Muscle of back (tissue), 3 donors: ENCODE measurements at regions not wholly inside any gene's neighbourhood (a gene's known extent, or its start where the extent isn't known, plus 50 kb on each side); places are given as distances from the start of the nearest gene placed in this dataset.
A peak's percentile ranks its signal among the peaks of the same experiment; 100 is the strongest.
"Not testable (repeated sequence)": the region's sequence is repeated elsewhere in the genome, so short reads cannot be mapped to it uniquely, and the experiment has no call there.

Experiments
- DNase-seq, 3 donors: peaks; one replicate each; pipeline versions ENCODE4 v3.0.0 to v3.0.0-alpha.2; 2013

DNA sequence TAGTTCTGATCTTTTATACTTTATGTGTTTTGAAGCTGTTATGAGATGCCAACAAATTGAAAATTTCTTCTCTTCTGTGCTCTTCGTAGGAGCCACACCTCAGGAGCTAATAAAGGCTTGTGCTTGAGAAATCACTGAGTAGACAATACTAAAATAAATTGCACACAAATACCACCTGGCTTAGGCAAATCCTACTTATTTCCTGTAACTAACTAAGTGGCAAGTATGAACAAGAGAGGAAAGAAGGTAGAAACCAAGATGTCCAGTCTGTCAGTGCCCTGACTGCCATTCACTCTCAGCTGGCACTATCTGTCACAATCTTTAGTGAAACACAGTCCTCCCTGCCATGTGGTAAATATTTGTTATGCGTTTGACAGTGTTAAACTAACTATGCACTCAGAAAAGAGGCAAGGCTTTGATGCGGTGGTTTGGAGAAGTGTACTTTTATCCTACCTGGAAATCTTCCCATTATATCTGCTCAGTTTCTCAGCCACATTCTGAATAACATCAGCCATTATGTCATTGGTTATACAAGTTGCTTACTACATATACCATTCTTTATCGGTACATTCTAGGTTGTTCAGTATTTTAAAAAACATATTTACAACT lies 293.4 kb upstream of the VWC2 start:
- no peak for DNase-seq

- no peak for DNase-seq
These were observed 292.4 kb upstream of the VWC2 start for GRCh38 chr7:49481075-49481474.

GRCh38 chr7:49483142-49483541 lies 290.3 kb upstream of the VWC2 start:
- peak in 1 of 3 donors; percentile 2 for DNase-seq

GRCh38 chr7:49486974-49487829 lies 286.2 kb upstream of the VWC2 start:
- no peak for DNase-seq

GRCh38 chr7:49487830-49488140 lies 285.7 kb upstream of the VWC2 start:
- no peak for DNase-seq

- DNase-seq, result no peak
These were observed 284.9 kb upstream of the VWC2 start for GRCh38 chr7:49488573-49488972.

DNA sequence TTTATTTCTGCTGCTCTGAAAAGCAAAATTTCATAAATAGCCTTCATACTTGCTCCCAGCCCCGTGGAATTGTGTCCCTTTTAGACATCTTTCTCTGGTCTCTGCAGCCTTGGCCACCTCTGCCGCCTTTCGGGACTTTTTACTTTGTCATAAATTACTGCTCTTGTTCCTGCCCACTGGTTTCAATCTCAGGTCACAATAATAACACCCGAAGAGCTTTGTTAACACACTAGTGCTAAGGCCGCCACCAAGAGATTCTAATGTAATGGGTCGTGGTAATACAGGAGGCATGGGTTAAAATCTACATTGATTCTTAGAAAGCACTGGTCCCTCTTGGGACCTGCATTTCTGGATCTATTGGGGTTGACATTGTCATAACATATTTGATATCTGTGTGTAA lies 276.0 kb upstream of the VWC2 start:
- DNase-seq, result no peak

- no peak for DNase-seq
These were observed 272.7 kb upstream of the VWC2 start for GRCh38 chr7:49500741-49501140.

- DNase-seq, result not testable (repeated sequence)
These were observed 266.2 kb upstream of the VWC2 start for GRCh38 chr7:49507206-49507605.

GRCh38 chr7:49513911-49514310 lies 259.5 kb upstream of the VWC2 start:
- peak; percentile 3 to 13 (median 13) for DNase-seq

GRCh38 chr7:49520951-49521350 lies 252.5 kb upstream of the VWC2 start:
- DNase-seq, result peak in 1 of 3 donors; percentile 12

DNA sequence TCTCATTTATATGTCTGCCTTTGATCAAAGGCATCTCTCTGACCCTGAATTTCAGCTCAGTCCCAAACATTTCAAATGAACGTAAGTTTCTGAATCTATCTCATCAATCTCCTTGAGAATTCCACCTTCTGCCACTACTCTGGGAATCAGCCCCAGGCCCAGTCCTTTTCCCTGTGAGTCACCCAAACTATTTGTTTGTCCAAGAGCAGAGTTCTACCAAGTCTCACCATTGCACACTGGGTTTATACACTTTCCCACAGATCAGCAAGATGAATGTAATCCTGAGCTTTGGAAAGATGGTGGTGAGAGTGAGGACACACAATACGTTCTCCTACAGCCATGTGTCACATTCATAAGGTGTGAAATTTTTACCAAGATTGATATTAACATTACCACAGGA lies 251.3 kb upstream of the VWC2 start:
- no peak for DNase-seq

GRCh38 chr7:49523870-49524269 lies 249.6 kb upstream of the VWC2 start:
- DNase-seq, result no peak

DNA sequence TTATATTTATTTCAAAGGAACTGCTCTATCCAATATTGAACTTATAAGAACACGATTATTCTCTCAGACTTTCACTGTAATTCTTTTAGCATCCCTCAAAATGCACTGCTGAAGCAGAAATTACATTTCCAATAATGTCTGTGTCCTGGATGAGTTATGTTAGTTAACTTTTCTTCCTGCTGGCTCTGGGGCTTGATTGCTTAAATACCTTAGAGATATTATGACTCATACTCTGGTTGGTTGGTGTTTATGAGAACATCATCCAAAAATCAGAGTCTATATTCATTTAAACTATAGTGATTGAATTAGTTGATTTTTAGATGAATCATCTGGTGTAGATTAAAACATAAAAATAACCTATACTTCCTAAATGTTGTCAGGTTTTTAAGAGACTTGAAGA lies 246.3 kb upstream of the VWC2 start:
- peak in 2 of 3 donors; percentile 9 to 28 for DNase-seq

GRCh38 chr7:49530481-49530880 lies 243.0 kb upstream of the VWC2 start:
- no peak for DNase-seq

- DNase-seq, result no peak
These were observed 209.6 kb upstream of the VWC2 start for GRCh38 chr7:49563693-49564378.

DNA sequence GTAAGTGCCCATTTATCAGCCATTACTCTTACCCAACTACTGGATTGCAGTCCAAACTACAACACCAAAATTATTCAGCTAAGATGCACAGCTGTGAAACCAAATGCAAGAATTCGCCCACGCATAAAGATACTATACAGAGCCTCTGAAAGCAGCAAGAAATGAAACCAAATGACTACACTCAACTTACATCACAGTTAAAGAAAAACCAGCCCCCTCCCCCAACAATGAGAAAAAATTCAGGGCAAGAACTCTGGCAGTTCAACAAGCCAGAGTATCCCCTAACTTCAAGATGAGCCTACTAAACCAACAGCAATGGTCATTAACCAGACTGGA lies 209.1 kb upstream of the VWC2 start:
- no peak for DNase-seq

DNA sequence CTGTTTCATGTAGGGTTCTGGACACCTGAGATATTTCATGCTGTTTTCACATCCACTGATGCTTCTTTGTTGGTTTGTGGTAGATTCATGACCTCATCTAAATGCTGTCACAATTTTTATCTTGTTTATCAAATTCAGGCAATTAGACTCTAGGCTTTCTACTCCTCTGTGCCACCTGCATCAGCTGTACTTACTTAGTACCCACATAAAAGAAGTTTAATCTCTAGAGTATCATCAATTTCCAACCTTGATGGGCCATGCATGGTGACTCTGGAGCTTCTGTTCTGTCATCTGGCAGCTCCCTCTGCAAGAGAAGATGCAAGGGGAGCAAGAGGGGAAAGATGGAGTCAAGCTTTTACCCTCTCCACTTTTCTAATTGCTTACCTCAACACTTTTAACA lies 195.9 kb upstream of the VWC2 start:
- no peak for DNase-seq

DNA sequence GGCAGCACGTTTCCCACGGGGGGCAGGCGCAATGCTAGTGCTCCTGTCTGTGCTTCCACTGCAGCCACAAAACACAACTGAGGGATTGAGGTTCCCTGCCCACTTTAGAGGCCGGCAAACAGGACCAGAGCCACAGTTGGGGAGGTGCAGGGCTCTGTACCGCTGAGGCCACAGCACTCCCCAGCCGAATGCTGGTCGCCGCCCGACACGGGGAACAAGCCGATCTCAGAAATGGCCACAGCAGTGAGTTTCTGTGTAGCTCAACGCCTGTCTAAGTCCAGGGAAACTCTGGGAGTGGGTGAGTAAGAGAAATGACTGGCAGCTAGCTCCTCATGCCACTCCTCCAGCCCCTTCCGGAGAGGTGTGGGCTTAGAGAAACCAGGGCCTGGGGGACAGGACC lies 194.0 kb upstream of the VWC2 start:
- DNase-seq, result no peak

GRCh38 chr7:49580000-49580399 lies 193.4 kb upstream of the VWC2 start:
- no peak for DNase-seq

GRCh38 chr7:49580761-49581160 lies 192.7 kb upstream of the VWC2 start:
- DNase-seq, result no peak

- DNase-seq, result no peak
These were observed 190.0 kb upstream of the VWC2 start for GRCh38 chr7:49583440-49583839.
